ENCODE measurements at regions not wholly inside any gene's neighbourhood (a gene's known extent, or its start where the extent isn't known, plus 50 kb on each side); places are given as distances from the start of the nearest gene placed in this dataset.

GRCh38 chr3:86126552-86126951 lies 864.4 kb downstream of the VGLL3 start:
- no peak for TF ChIP-seq EZH2 (IDR thresholded peaks at IDR 0.05; ENCODE audit: insufficient read depth, poor library complexity, severe bottlenecking)
- no peak for TF ChIP-seq EZH2phosphoT487 (IDR thresholded peaks at IDR 0.05; ENCODE audit: insufficient read depth, low read depth)

Measured in GM23248 (cell line).